ENCODE measurements at regions not wholly inside any gene's neighbourhood (a gene's known extent, or its start where the extent isn't known, plus 50 kb on each side); places are given as distances from the start of the nearest gene placed in this dataset.

DNA sequence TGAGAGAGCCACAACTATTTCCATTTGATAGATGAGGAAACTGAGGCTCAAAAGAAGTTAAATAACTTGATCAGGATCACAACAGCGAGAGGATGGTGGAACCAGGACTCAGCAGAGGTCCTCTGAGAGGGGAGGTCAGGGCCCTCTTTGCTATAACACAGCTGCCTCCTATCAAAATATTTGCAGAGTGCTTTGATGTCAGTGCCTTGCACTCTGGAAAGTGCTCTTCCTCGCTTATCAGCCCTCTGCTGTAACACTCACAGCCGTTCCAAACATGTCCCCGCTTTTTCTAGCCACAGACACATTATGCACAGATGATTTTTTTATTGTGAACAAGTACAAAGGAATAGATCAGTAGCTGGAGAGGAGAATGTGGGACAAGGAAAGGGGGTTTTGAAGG is 71.8 kb upstream of the ARHGAP29 start:
- no peak for TF ChIP-seq POLR2AphosphoS5 (IDR thresholded peaks at IDR 0.05; ENCODE audit: low read depth)
- no peak for TF ChIP-seq GABPA (IDR thresholded peaks at IDR 0.05; ENCODE audit: low read depth)
- TF ChIP-seq, protein P1, sequence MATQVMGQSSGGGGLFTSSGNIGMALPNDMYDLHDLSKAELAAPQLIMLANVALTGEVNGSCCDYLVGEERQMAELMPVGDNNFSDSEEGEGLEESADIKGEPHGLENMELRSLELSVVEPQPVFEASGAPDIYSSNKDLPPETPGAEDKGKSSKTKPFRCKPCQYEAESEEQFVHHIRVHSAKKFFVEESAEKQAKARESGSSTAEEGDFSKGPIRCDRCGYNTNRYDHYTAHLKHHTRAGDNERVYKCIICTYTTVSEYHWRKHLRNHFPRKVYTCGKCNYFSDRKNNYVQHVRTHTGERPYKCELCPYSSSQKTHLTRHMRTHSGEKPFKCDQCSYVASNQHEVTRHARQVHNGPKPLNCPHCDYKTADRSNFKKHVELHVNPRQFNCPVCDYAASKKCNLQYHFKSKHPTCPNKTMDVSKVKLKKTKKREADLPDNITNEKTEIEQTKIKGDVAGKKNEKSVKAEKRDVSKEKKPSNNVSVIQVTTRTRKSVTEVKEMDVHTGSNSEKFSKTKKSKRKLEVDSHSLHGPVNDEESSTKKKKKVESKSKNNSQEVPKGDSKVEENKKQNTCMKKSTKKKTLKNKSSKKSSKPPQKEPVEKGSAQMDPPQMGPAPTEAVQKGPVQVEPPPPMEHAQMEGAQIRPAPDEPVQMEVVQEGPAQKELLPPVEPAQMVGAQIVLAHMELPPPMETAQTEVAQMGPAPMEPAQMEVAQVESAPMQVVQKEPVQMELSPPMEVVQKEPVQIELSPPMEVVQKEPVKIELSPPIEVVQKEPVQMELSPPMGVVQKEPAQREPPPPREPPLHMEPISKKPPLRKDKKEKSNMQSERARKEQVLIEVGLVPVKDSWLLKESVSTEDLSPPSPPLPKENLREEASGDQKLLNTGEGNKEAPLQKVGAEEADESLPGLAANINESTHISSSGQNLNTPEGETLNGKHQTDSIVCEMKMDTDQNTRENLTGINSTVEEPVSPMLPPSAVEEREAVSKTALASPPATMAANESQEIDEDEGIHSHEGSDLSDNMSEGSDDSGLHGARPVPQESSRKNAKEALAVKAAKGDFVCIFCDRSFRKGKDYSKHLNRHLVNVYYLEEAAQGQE (IDR thresholded peaks at IDR 0.05; ENCODE audit: insufficient replicate concordance, low read depth) = no peak
- TF ChIP-seq, protein P2, sequence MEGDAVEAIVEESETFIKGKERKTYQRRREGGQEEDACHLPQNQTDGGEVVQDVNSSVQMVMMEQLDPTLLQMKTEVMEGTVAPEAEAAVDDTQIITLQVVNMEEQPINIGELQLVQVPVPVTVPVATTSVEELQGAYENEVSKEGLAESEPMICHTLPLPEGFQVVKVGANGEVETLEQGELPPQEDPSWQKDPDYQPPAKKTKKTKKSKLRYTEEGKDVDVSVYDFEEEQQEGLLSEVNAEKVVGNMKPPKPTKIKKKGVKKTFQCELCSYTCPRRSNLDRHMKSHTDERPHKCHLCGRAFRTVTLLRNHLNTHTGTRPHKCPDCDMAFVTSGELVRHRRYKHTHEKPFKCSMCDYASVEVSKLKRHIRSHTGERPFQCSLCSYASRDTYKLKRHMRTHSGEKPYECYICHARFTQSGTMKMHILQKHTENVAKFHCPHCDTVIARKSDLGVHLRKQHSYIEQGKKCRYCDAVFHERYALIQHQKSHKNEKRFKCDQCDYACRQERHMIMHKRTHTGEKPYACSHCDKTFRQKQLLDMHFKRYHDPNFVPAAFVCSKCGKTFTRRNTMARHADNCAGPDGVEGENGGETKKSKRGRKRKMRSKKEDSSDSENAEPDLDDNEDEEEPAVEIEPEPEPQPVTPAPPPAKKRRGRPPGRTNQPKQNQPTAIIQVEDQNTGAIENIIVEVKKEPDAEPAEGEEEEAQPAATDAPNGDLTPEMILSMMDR (IDR thresholded peaks at IDR 0.05; ENCODE audit: insufficient read depth, low read length) = no peak
- no peak for TF ChIP-seq SPI1 (IDR thresholded peaks at IDR 0.05; ENCODE audit: borderline replicate concordance, low read depth)
- no peak for DNase-seq (ENCODE audit: low read depth in 1 of 2, low spot score in 1 of 2)
- H3K27ac ChIP-seq (replicated peaks) = no peak overlapping the region
- H3K27me3 ChIP-seq (ENCODE audit: insufficient read depth, poor library complexity, severe bottlenecking) = no peaks in the 10 kb centered on the region
- H3K4me3 ChIP-seq (replicated peaks; ENCODE audit: insufficient read depth, low read length) = no peak overlapping the region

DNA sequence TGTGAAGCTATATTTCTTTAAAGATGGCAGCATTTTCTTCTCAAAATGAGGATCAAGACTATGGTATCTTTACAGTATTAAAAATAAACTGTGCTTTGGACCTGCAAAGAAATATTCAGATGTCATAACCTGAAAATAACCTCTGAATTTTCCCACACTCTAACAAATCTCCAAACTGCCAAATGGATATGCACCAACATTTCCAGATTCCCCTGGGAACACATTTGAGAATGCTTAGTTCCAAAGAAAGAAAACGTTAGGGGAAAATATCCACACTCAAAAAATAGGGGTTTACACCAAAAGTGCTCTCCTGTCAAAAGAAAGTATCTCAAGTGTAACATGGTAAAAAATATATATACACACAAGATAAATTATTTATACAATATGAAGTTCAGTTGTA is 69.1 kb upstream of the ARHGAP29 start:
- H3K4me3 ChIP-seq (replicated peaks; ENCODE audit: insufficient read depth, low read length) = no peak overlapping the region
- H3K27ac ChIP-seq (replicated peaks) = no peak overlapping the region
- TF ChIP-seq SPI1 (IDR thresholded peaks at IDR 0.05; ENCODE audit: borderline replicate concordance, low read depth) = no peak
- TF ChIP-seq, protein P1 (IDR thresholded peaks at IDR 0.05; ENCODE audit: insufficient replicate concordance, low read depth) = no peak
- no peak for TF ChIP-seq POLR2AphosphoS5 (IDR thresholded peaks at IDR 0.05; ENCODE audit: low read depth)
- TF ChIP-seq GABPA (IDR thresholded peaks at IDR 0.05; ENCODE audit: low read depth) = no peak
- TF ChIP-seq, protein P2 (IDR thresholded peaks at IDR 0.05; ENCODE audit: insufficient read depth, low read length) = no peak
- no peak for DNase-seq (ENCODE audit: low read depth in 1 of 2, low spot score in 1 of 2)
- H3K27me3 ChIP-seq (ENCODE audit: insufficient read depth, poor library complexity, severe bottlenecking) = no peaks in the 10 kb centered on the region

DNA sequence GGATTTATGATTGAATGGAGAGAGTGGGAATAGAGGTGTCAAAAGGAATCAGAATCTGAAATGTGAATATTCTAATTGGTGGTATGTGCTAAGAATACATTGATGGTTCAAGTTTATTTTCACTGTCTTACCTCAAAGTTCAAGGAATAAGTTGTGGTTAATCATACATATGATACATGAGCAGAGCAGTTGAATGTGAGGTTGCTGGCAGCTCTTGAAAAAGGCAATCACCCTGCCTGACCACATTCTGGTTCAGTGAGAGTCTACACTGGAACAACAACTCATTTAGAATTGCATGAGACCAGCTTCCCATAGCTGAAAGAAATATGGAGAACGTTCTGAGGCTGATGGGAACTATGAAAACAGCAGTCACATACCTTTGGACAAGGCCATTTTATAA is 68.3 kb upstream of the ARHGAP29 start:
- no peak overlapping the region for H3K27ac ChIP-seq (replicated peaks)
- DNase-seq (ENCODE audit: low read depth in 1 of 2, low spot score in 1 of 2) = no peak
- TF ChIP-seq GABPA (IDR thresholded peaks at IDR 0.05; ENCODE audit: low read depth) (no peak), SPI1 (IDR thresholded peaks at IDR 0.05; ENCODE audit: borderline replicate concordance, low read depth) (no peak), POLR2AphosphoS5 (IDR thresholded peaks at IDR 0.05; ENCODE audit: low read depth) (no peak)
- TF ChIP-seq, protein P2 (IDR thresholded peaks at IDR 0.05; ENCODE audit: insufficient read depth, low read length) = no peak
- TF ChIP-seq, protein P1 (IDR thresholded peaks at IDR 0.05; ENCODE audit: insufficient replicate concordance, low read depth) = no peak
- H3K4me3 ChIP-seq (replicated peaks; ENCODE audit: insufficient read depth, low read length) = no peak overlapping the region
- no peaks in the 10 kb centered on the region for H3K27me3 ChIP-seq (ENCODE audit: insufficient read depth, poor library complexity, severe bottlenecking)

Measured in HL-60 (cell line).